Bronchial epithelial cell (primary cell): ENCODE measurements at regions not wholly inside any gene's neighbourhood (a gene's known extent, or its start where the extent isn't known, plus 50 kb on each side); places are given as distances from the start of the nearest gene placed in this dataset.

Experiments used
- DNase-seq: peaks from one replicate; pipeline ENCODE4 v3.0.0-alpha.2; 2010; ENCODE audit warnings: low read depth
- FAIRE-seq: peaks from 2 replicates; lab custom pipeline; 2011; peaks lifted over from hg19 to GRCh38; lab: Jason Lieb, UNC
- H3K27me3 ChIP-seq: 2 replicates; pipeline ENCODE4 v1.5.1; 2011; ENCODE audit warnings: low read length; ENCODE audit not compliant: control insufficient read depth, insufficient read depth
- H3K36me3 ChIP-seq: 2 replicates; pipeline ENCODE4 v1.5.1; 2011; ENCODE audit warnings: low read length; ENCODE audit not compliant: control insufficient read depth, insufficient read depth
- H3K4me3 ChIP-seq: 2 replicates; pipeline ENCODE4 v1.5.1; 2011; ENCODE audit warnings: mild to moderate bottlenecking, low read depth, low read length, control low read depth
- TF ChIP-seq, protein P1 (sequence below): IDR thresholded peaks from 2 replicates; pipeline ENCODE4 v1.5.1; 2011; ENCODE audit warnings: mild to moderate bottlenecking, moderate library complexity, low read length, control low read depth, inconsistent platforms; ENCODE audit not compliant: insufficient read depth, severe bottlenecking

GRCh38 chr17:79521225-79521624 lies 89.6 kb downstream of the RBFOX3 start:
- Histone ChIP-seq H3K27me3 (no peaks in the 10 kb centered on the region), H3K4me3 (no peak overlapping the region), H3K36me3 (no peaks in the 10 kb centered on the region)
- TF ChIP-seq, protein P1, sequence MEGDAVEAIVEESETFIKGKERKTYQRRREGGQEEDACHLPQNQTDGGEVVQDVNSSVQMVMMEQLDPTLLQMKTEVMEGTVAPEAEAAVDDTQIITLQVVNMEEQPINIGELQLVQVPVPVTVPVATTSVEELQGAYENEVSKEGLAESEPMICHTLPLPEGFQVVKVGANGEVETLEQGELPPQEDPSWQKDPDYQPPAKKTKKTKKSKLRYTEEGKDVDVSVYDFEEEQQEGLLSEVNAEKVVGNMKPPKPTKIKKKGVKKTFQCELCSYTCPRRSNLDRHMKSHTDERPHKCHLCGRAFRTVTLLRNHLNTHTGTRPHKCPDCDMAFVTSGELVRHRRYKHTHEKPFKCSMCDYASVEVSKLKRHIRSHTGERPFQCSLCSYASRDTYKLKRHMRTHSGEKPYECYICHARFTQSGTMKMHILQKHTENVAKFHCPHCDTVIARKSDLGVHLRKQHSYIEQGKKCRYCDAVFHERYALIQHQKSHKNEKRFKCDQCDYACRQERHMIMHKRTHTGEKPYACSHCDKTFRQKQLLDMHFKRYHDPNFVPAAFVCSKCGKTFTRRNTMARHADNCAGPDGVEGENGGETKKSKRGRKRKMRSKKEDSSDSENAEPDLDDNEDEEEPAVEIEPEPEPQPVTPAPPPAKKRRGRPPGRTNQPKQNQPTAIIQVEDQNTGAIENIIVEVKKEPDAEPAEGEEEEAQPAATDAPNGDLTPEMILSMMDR: no peak
- DNase-seq: no peak
- peak; percentile 81 for FAIRE-seq

- no peak for DNase-seq
- no peak for FAIRE-seq
- TF ChIP-seq, protein P1: no peak
- no peaks in the 10 kb centered on the region for H3K36me3 ChIP-seq
- H3K27me3 ChIP-seq: no peaks in the 10 kb centered on the region
- H3K4me3 ChIP-seq: no peak overlapping the region
Measured at GRCh38 chr17:79520167-79521165, 90.4 kb downstream of the RBFOX3 start.

GRCh38 chr17:79519601-79520000 lies 91.2 kb downstream of the RBFOX3 start:
- FAIRE-seq (no peak), DNase-seq (no peak)
- Histone ChIP-seq H3K4me3 (no peak overlapping the region), H3K36me3 (no peaks in the 10 kb centered on the region), H3K27me3 (no peaks in the 10 kb centered on the region)
- TF ChIP-seq, protein P1: no peak

GRCh38 chr17:79518585-79519523 lies 92.0 kb downstream of the RBFOX3 start:
- TF ChIP-seq, protein P1: no peak
- DNase-seq (no peak), FAIRE-seq (no peak)
- Histone ChIP-seq H3K4me3 (no peak overlapping the region), H3K36me3 (no peaks in the 10 kb centered on the region), H3K27me3 (no peaks in the 10 kb centered on the region)

DNA sequence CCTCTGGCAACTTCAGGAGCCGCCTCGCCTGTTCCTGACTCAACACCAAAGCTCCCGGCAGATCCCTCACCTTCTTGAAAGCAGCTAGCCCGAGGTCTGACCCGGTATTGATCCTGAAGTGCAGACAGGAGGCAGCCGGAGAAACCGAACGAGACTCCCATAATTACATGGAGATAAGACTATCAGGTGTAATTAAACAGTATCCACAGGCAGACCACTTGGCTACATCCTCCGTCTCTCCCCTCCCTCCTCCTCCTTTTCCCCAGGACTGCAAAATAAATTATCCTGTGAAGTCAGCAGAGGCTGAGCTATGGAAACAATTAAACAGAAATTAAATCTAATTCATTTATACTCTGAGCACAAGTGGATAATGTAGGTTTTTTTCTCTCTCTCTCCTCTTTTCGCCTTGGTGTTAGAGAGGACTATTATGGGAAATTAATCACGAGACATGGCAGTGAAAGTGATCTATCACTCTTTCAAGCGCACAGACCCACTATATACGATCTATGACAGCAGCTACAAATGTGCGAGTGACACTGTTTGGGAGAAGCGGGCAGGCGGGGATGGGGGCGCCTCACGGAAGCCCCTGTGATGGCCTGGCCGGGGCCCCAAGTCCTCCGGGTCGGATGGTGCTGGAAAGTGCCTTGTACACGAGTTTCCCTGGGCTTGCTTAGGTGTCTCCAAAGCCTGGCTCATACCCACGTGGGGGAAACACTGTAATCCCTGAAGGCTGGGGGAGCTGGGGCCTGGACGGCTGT lies 92.8 kb downstream of the RBFOX3 start:
- Histone ChIP-seq H3K4me3 (no peak overlapping the region), H3K27me3 (no peaks in the 10 kb centered on the region), H3K36me3 (no peaks in the 10 kb centered on the region)
- FAIRE-seq: no peak
- DNase-seq: no peak
- TF ChIP-seq, protein P1: no peak
